PFSK-1 (cell line): ENCODE measurements at regions not wholly inside any gene's neighbourhood (a gene's known extent, or its start where the extent isn't known, plus 50 kb on each side); places are given as distances from the start of the nearest gene placed in this dataset.

ENCODE experiments used
- FOXP2 ChIP-seq: optimal IDR thresholded peaks from 2 replicates; pipeline ENCODE3; 2011; ENCODE audit warnings: borderline replicate concordance, control low read depth, inconsistent platforms; ENCODE audit not compliant: insufficient read depth; ENCODE audit errors: extremely low read length, extremely low read depth
- POLR2AphosphoS5 ChIP-seq: IDR thresholded peaks from 2 replicates; pipeline ENCODE4 v1.6.1; 2012; ENCODE audit warnings: low read depth, mild to moderate bottlenecking, control low read depth, low read length, moderate library complexity
- REST ChIP-seq, 2 experiments: IDR thresholded peaks; 2 replicates each; pipeline versions ENCODE4 v1.6.1 to v1.8.0; 2011 to 2012; ENCODE audit warnings: low read depth in 2 of 2, low read length in 2 of 2, control low read depth in 1 of 2, inconsistent platforms in 1 of 2, mild to moderate bottlenecking in 1 of 2, moderate library complexity in 1 of 2; ENCODE audit not compliant: insufficient read depth in 1 of 2
- SIN3A ChIP-seq: IDR thresholded peaks from 2 replicates; pipeline ENCODE4 v1.6.1; 2012; ENCODE audit warnings: mild to moderate bottlenecking, low read length, moderate library complexity, borderline replicate concordance; ENCODE audit not compliant: insufficient read depth
- TAF1 ChIP-seq: IDR thresholded peaks from 2 replicates; pipeline ENCODE4 v1.6.1; 2012; ENCODE audit warnings: low read length, control low read depth, borderline replicate concordance; ENCODE audit not compliant: insufficient read depth

GRCh38 chr15:62889141-62889661 is 153.3 kb upstream of the TPM1 start:
- TF ChIP-seq REST (IDR thresholded peaks at IDR 0.05; ENCODE audit: insufficient read depth in 1 of 2, low read depth in 2 of 2, low read length in 2 of 2): no peak
- TF ChIP-seq FOXP2: no peak
- no peak for TF ChIP-seq SIN3A
- no peak for TF ChIP-seq POLR2AphosphoS5
- no peak for TF ChIP-seq TAF1

GRCh38 chr15:62889734-62890505 is 152.6 kb upstream of the TPM1 start:
- no peak for TF ChIP-seq POLR2AphosphoS5
- no peak for TF ChIP-seq SIN3A
- TF ChIP-seq TAF1: no peak
- TF ChIP-seq FOXP2: no peak
- TF ChIP-seq REST (IDR thresholded peaks at IDR 0.05; ENCODE audit: insufficient read depth in 1 of 2, low read depth in 2 of 2, low read length in 2 of 2): no peak

- TF ChIP-seq TAF1 (no peak), SIN3A (no peak), FOXP2 (no peak), POLR2AphosphoS5 (no peak), REST (IDR thresholded peaks at IDR 0.05; ENCODE audit: insufficient read depth in 1 of 2, low read depth in 2 of 2, low read length in 2 of 2) (no peak)
Measured at GRCh38 chr15:62894322-62895085, 148.0 kb upstream of the TPM1 start.

- TF ChIP-seq SIN3A (peak; percentile 86; the same call in 1 of the 2 replicates), FOXP2 (no peak), POLR2AphosphoS5 (no peak), REST (IDR thresholded peaks at IDR 0.05; ENCODE audit: insufficient read depth in 1 of 2, low read depth in 2 of 2, low read length in 2 of 2) (no peak; a peak in 1 of 4 replicates), TAF1 (peak; percentile 47; the same call in 1 of the 2 replicates)
Measured at GRCh38 chr15:62895139-62895866, 147.2 kb upstream of the TPM1 start.
